ENCODE measurements at regions not wholly inside any gene's neighbourhood (a gene's known extent, or its start where the extent isn't known, plus 50 kb on each side); places are given as distances from the start of the nearest gene placed in this dataset.

DNA sequence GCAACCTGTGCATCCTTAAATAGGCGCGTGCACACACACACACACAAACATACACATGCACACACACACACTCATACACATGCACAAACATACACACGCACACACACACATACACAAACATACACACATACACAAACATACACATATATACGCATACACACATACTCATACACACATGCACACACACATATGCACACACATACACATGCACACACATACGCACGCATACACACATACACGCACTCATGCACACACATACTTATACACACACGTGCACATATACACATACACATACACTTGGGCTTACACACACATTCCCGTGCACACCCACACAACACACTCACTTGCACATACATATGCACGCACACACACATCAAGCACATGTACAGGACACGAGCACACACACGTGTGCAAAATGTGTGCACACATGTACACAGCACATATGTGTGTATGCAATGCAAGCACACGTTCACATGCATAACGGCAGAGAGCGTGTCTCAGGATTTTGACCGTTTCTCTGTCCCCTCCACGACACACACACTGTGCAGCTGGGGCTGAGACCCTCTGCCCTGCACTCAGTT is 84.5 kb downstream of the SIK1 start:
- Histone ChIP-seq H3K4me1 (ENCODE audit: control insufficient read depth, insufficient read depth, low read length, poor library complexity, severe bottlenecking) (no peaks in the 10 kb centered on the region), H3K4me3 (ENCODE audit: insufficient read depth, low read depth, low read length, poor library complexity, severe bottlenecking) (no peak overlapping the region)

GRCh38 chr21:43341378-43342161 is 85.4 kb downstream of the SIK1 start:
- DNase-seq = no peak
- Histone ChIP-seq H3K4me1 (ENCODE audit: control insufficient read depth, insufficient read depth, low read length, poor library complexity, severe bottlenecking) (no peaks in the 10 kb centered on the region), H3K27ac (ENCODE audit: insufficient read depth, low read length, poor library complexity, severe bottlenecking) (no peak overlapping the region), H3K4me3 (ENCODE audit: insufficient read depth, low read depth, low read length, poor library complexity, severe bottlenecking) (no peak overlapping the region), H3K9me3 (ENCODE audit: control insufficient read depth, low read length) (no peaks in the 10 kb centered on the region), H3K36me3 (ENCODE audit: control insufficient read depth, insufficient read depth, low read length) (no peaks in the 10 kb centered on the region), H3K27me3 (replicated peaks; ENCODE audit: control insufficient read depth, insufficient read depth, low read length, poor library complexity, severe bottlenecking) (no peaks in the 10 kb centered on the region)

More for the DNA sequence above, 84.5 kb downstream of the SIK1 start:
- no peaks in the 10 kb centered on the region for H3K9me3 ChIP-seq (ENCODE audit: control insufficient read depth, low read length)
- no peak overlapping the region for H3K27ac ChIP-seq (ENCODE audit: insufficient read depth, low read length, poor library complexity, severe bottlenecking)
- no peaks in the 10 kb centered on the region for H3K27me3 ChIP-seq (replicated peaks; ENCODE audit: control insufficient read depth, insufficient read depth, low read length, poor library complexity, severe bottlenecking)
- no peak for DNase-seq
- H3K36me3 ChIP-seq (ENCODE audit: control insufficient read depth, insufficient read depth, low read length) = no peaks in the 10 kb centered on the region

DNA sequence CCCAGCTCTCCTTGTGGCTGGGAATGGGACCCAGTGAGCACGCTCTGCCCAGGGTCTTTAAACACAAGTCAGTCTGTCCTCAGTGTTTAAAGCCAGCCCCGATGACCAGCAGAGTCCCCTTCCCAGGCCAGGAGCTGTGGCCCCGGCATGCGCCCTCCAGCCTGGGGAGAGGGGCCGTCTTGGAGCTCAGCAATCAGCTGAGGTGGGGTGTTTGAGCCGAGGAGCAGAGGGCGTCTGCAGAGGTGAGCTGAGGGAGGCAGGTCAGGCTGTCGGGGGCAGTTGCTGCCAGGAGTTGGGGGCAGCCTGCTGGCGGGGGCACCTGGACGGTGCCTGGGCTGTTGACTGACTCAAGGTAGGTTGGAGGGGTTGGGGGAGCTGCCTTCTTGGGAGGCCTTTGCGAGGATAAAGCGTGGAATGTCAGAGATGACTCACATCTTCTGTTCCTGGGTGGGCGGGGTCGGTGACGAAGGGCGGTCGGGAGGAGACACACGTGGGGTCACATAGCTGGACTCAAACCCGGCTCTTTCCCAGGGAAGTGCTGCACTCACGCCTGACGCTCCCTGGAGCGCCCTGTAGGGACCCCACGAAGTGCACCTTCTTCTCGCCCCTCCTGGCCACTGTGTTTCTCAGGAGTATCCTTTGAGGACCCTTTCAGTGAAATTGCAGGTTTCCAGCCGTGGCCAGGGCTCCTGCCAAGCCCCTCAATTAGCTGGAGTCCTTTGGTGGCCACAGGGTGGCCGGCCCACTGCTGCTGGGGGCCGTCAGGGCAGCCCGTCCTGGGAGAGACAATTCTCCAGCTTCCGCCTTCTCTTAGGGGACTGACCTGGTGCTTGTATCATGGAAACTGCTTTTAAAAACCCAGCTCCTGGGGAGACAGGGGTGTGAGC is 86.2 kb downstream of the SIK1 start:
- no peaks in the 10 kb centered on the region for H3K9me3 ChIP-seq (ENCODE audit: control insufficient read depth, low read length)
- H3K27ac ChIP-seq (ENCODE audit: insufficient read depth, low read length, poor library complexity, severe bottlenecking) = no peak overlapping the region
- H3K27me3 ChIP-seq (replicated peaks; ENCODE audit: control insufficient read depth, insufficient read depth, low read length, poor library complexity, severe bottlenecking) = no peaks in the 10 kb centered on the region
- H3K4me1 ChIP-seq (ENCODE audit: control insufficient read depth, insufficient read depth, low read length, poor library complexity, severe bottlenecking) = no peaks in the 10 kb centered on the region
- H3K36me3 ChIP-seq (ENCODE audit: control insufficient read depth, insufficient read depth, low read length) = no peaks in the 10 kb centered on the region
- H3K4me3 ChIP-seq (ENCODE audit: insufficient read depth, low read depth, low read length, poor library complexity, severe bottlenecking) = no peak overlapping the region
- no peak for DNase-seq

GRCh38 chr21:43339668-43340067 is 87.3 kb downstream of the SIK1 start:
- Histone ChIP-seq H3K4me3 (ENCODE audit: insufficient read depth, low read depth, low read length, poor library complexity, severe bottlenecking) (no peak overlapping the region), H3K27me3 (replicated peaks; ENCODE audit: control insufficient read depth, insufficient read depth, low read length, poor library complexity, severe bottlenecking) (no peaks in the 10 kb centered on the region)
- DNase-seq = no peak

DNA sequence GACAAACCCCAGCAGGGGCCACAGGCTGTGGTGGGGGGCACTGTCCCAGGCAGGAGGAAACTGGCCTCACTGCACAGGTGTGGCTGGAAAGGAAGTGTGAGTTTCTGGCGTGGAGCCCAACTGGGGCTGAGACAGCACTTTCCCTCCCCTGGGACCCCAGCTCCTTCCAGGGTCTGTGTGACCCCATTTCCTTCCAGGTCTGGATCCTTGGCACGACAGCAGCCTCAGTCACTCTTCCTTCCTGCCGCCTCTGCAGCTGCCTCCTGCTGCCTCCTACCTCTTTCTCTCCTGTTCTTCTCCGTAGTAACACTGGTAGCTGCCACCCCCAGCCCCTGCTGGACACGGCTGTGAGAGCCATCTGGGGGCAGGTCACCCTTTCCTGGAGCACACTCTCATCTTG is 88.0 kb downstream of the SIK1 start:
- Histone ChIP-seq H3K4me1 (ENCODE audit: control insufficient read depth, insufficient read depth, low read length, poor library complexity, severe bottlenecking) (no peaks in the 10 kb centered on the region), H3K36me3 (ENCODE audit: control insufficient read depth, insufficient read depth, low read length) (no peaks in the 10 kb centered on the region), H3K27me3 (replicated peaks; ENCODE audit: control insufficient read depth, insufficient read depth, low read length, poor library complexity, severe bottlenecking) (no peaks in the 10 kb centered on the region), H3K4me3 (ENCODE audit: insufficient read depth, low read depth, low read length, poor library complexity, severe bottlenecking) (no peak overlapping the region), H3K27ac (ENCODE audit: insufficient read depth, low read length, poor library complexity, severe bottlenecking) (no peak overlapping the region), H3K9me3 (ENCODE audit: control insufficient read depth, low read length) (no peaks in the 10 kb centered on the region)
- no peak for DNase-seq

More at GRCh38 chr21:43339668-43340067, 87.3 kb downstream of the SIK1 start:
- H3K9me3 ChIP-seq (ENCODE audit: control insufficient read depth, low read length) = no peaks in the 10 kb centered on the region
- H3K36me3 ChIP-seq (ENCODE audit: control insufficient read depth, insufficient read depth, low read length) = no peaks in the 10 kb centered on the region
- no peaks in the 10 kb centered on the region for H3K4me1 ChIP-seq (ENCODE audit: control insufficient read depth, insufficient read depth, low read length, poor library complexity, severe bottlenecking)
- H3K27ac ChIP-seq (ENCODE audit: insufficient read depth, low read length, poor library complexity, severe bottlenecking) = no peak overlapping the region

- DNase-seq = no peak
- Histone ChIP-seq H3K36me3 (ENCODE audit: control insufficient read depth, insufficient read depth, low read length) (no peaks in the 10 kb centered on the region), H3K4me1 (ENCODE audit: control insufficient read depth, insufficient read depth, low read length, poor library complexity, severe bottlenecking) (no peaks in the 10 kb centered on the region), H3K4me3 (ENCODE audit: insufficient read depth, low read depth, low read length, poor library complexity, severe bottlenecking) (no peak overlapping the region), H3K27ac (ENCODE audit: insufficient read depth, low read length, poor library complexity, severe bottlenecking) (no peak overlapping the region), H3K27me3 (replicated peaks; ENCODE audit: control insufficient read depth, insufficient read depth, low read length, poor library complexity, severe bottlenecking) (no peaks in the 10 kb centered on the region), H3K9me3 (ENCODE audit: control insufficient read depth, low read length) (no peaks in the 10 kb centered on the region)
Measured at GRCh38 chr21:43337901-43338655, 88.9 kb downstream of the SIK1 start.

DNA sequence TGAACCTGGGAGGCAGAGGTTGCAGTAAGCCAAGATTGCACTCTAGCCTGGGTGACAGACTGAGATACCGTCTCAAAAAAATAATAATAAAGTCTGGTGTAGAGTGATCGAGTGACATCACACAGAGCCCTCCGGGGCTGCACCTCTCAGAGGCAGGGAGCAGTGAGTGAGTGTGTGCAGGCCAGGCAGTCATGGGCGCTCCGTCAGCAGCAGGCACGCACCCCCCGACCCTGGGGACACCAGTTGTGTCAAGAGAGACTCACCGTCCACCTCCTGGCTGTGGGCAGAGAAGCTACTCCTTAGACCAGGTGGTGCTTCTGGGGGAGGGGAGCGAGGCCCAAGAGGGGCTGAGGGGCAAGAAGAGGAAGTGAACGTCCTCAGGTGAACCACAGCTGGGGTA is 91.8 kb downstream of the SIK1 start:
- Histone ChIP-seq H3K9me3 (ENCODE audit: control insufficient read depth, low read length) (no peaks in the 10 kb centered on the region), H3K27ac (ENCODE audit: insufficient read depth, low read length, poor library complexity, severe bottlenecking) (no peak overlapping the region), H3K27me3 (replicated peaks; ENCODE audit: control insufficient read depth, insufficient read depth, low read length, poor library complexity, severe bottlenecking) (no peaks in the 10 kb centered on the region), H3K4me1 (ENCODE audit: control insufficient read depth, insufficient read depth, low read length, poor library complexity, severe bottlenecking) (no peaks in the 10 kb centered on the region), H3K36me3 (ENCODE audit: control insufficient read depth, insufficient read depth, low read length) (no peaks in the 10 kb centered on the region), H3K4me3 (ENCODE audit: insufficient read depth, low read depth, low read length, poor library complexity, severe bottlenecking) (no peak overlapping the region)
- DNase-seq = no peak

DNA sequence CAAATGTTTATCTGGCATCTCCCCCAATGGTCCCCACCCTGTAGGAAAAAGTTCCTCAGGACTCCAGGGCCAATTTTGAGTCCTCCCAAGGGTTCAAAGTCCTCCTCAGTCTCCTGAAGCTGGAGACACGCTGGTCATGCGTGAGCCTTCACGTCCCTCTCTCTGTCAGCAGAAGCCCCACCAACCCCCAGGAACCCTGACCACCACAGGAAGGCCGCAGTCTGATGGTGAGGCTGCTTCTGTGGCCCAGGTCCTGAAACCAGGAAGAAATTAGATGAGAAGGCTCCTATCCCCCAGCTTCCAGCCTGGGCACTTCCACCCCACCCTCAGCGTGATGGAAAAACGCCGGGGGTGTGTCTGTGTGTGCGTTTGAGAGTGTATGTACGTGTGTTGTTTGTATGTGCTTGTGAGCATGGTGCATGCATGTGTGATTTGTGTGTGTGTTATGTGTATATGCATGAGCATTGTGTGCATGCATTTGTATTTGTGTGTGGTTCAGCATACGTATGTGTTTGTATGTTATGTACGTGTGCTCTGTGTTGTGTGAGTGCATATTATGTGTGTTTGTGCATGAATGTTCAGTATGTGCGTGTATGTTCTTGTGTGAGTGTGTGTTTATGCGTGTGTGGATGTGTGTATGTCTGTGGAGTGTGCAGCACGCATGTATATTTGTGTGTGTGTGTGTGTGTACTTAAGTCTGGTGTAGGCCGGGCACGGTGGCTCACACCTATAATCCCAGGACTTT is 92.5 kb downstream of the SIK1 start:
- Histone ChIP-seq H3K4me1 (ENCODE audit: control insufficient read depth, insufficient read depth, low read length, poor library complexity, severe bottlenecking) (no peaks in the 10 kb centered on the region), H3K4me3 (ENCODE audit: insufficient read depth, low read depth, low read length, poor library complexity, severe bottlenecking) (no peak overlapping the region), H3K9me3 (ENCODE audit: control insufficient read depth, low read length) (no peaks in the 10 kb centered on the region), H3K36me3 (ENCODE audit: control insufficient read depth, insufficient read depth, low read length) (no peaks in the 10 kb centered on the region), H3K27ac (ENCODE audit: insufficient read depth, low read length, poor library complexity, severe bottlenecking) (no peak overlapping the region), H3K27me3 (replicated peaks; ENCODE audit: control insufficient read depth, insufficient read depth, low read length, poor library complexity, severe bottlenecking) (no peaks in the 10 kb centered on the region)
- DNase-seq = no peak
